Breast epithelium (tissue), 4 donors: ENCODE measurements at regions not wholly inside any gene's neighbourhood (a gene's known extent, or its start where the extent isn't known, plus 50 kb on each side); places are given as distances from the start of the nearest gene placed in this dataset.

Source experiments
- DNase-seq, 2 donors: peaks; one replicate each; pipeline ENCODE4 v3.0.0-alpha.2; 2019; ENCODE audit warnings: low spot score in 2 of 2
- H3K27ac ChIP-seq, 2 donors: fragments of 200-600 bp; sonication (generic) in 1 of 2; one replicate each; pipeline ENCODE4 v1.5.1; 2016 to 2019; ENCODE audit warnings: mild to moderate bottlenecking in 1 of 2
- H3K27me3 ChIP-seq, 2 donors: fragments of 200-600 bp; sonication (generic) in 1 of 2; one replicate each; pipeline versions ENCODE4 v1.5.1 to v1.6.0; 2017 to 2019; ENCODE audit warnings: control low read depth in 1 of 2, mild to moderate bottlenecking in 1 of 2
- H3K36me3 ChIP-seq: fragments of 200-600 bp; one replicate; pipeline ENCODE4 v1.5.1; 2019
- H3K4me1 ChIP-seq, 2 donors: fragments of 200-600 bp; sonication (generic); one replicate each; pipeline ENCODE4 v1.5.1; 2016 to 2019; ENCODE audit warnings: control low read depth in 1 of 2
- H3K4me3 ChIP-seq, 3 donors: fragments of 200-600 bp; sonication (generic); 1 replicate in 2 of 3; 2 replicates in 1 of 3; pipeline ENCODE4 v1.5.1; 2016 to 2019; ENCODE audit warnings: mild to moderate bottlenecking in 3 of 3, moderate library complexity in 2 of 3
- H3K9me3 ChIP-seq, 2 donors: fragments of 200-600 bp; sonication (generic) in 1 of 2; one replicate each; pipeline ENCODE4 v1.5.1; 2016 to 2019; ENCODE audit warnings: control low read depth in 1 of 2
- CTCF ChIP-seq, 3 donors: fragments of 450-650 bp; IDR thresholded peaks; one replicate each; pipeline ENCODE4 v1.5.1; 2016 to 2017; ENCODE audit warnings: antibody characterized with exemption in 3 of 3, mild to moderate bottlenecking in 3 of 3, moderate library complexity in 3 of 3
- POLR2A ChIP-seq: fragments of 450-650 bp; IDR thresholded peaks from one replicate; pipeline ENCODE4 v1.6.1; 2016; ENCODE audit warnings: antibody characterized with exemption, mild to moderate bottlenecking, moderate library complexity
- POLR2AphosphoS5 ChIP-seq, 3 donors: sonication (generic); formaldehyde crosslinking; IDR thresholded peaks; one replicate each; pipeline ENCODE4 v1.6.1; 2017; ENCODE audit warnings: antibody characterized with exemption in 3 of 3
- intact Hi-C: fragments of 100-400 bp; cut with DNase I; formaldehyde crosslinking; loops from one replicate; pipeline ENCODE4 v1.15.1; 2023; ENCODE audit warnings: low total_unique reads

GRCh38 chr5:2439608-2440007, 311.9 kb downstream of the IRX2 start:
- no peak for TF ChIP-seq POLR2AphosphoS5 (IDR thresholded peaks at IDR 0.05)
- no peak for TF ChIP-seq POLR2A
- peaks cover 0 to 9% of the 10 kb centered on the region in 2 donors for H3K27me3 ChIP-seq
- no peaks in the 10 kb centered on the region for H3K36me3 ChIP-seq
- no peak overlapping the region for H3K4me3 ChIP-seq
- H3K9me3 ChIP-seq, result no peaks in the 10 kb centered on the region
- no peaks in the 10 kb centered on the region for H3K4me1 ChIP-seq
- no peak overlapping the region for H3K27ac ChIP-seq
- intact Hi-C loops, result no loop called here
- no peak for DNase-seq

- no peak for TF ChIP-seq CTCF (IDR thresholded peaks at IDR 0.05)
- TF ChIP-seq POLR2A, result no peak
- no peak for TF ChIP-seq POLR2AphosphoS5 (IDR thresholded peaks at IDR 0.05)
- H3K4me1 ChIP-seq, result no peaks in the 10 kb centered on the region
- intact Hi-C loops, result no loop called here
- no peak overlapping the region for H3K27ac ChIP-seq
- no peaks in the 10 kb centered on the region for H3K9me3 ChIP-seq
- no peaks in the 10 kb centered on the region for H3K27me3 ChIP-seq
- no peak overlapping the region for H3K4me3 ChIP-seq
- H3K36me3 ChIP-seq, result no peaks in the 10 kb centered on the region
- no peak for DNase-seq
Observed at GRCh38 chr5:2433086-2433485, 318.4 kb downstream of the IRX2 start.

GRCh38 chr5:2432076-2432920, 319.2 kb downstream of the IRX2 start:
- no peaks in the 10 kb centered on the region for H3K27me3 ChIP-seq
- TF ChIP-seq POLR2A (no peak), CTCF (IDR thresholded peaks at IDR 0.05) (no peak), POLR2AphosphoS5 (IDR thresholded peaks at IDR 0.05) (no peak)
- intact Hi-C loops, result no loop called here
- H3K9me3 ChIP-seq, result no peaks in the 10 kb centered on the region
- DNase-seq, result no peak
- no peaks in the 10 kb centered on the region for H3K36me3 ChIP-seq
- H3K4me3 ChIP-seq, result no peak overlapping the region
- no peaks in the 10 kb centered on the region for H3K4me1 ChIP-seq
- H3K27ac ChIP-seq, result no peak overlapping the region

- DNase-seq, result no peak
- H3K4me1 ChIP-seq, result no peaks in the 10 kb centered on the region
- intact Hi-C loops, result no loop called here
- H3K27me3 ChIP-seq, result no peaks in the 10 kb centered on the region
- no peak overlapping the region for H3K27ac ChIP-seq
- H3K9me3 ChIP-seq, result peaks cover 0 to under 1% of the 10 kb centered on the region in 2 donors
- no peak for TF ChIP-seq POLR2AphosphoS5 (IDR thresholded peaks at IDR 0.05)
- no peak for TF ChIP-seq POLR2A
- TF ChIP-seq CTCF (IDR thresholded peaks at IDR 0.05), result no peak
- no peaks in the 10 kb centered on the region for H3K36me3 ChIP-seq
- no peak overlapping the region for H3K4me3 ChIP-seq
Observed at GRCh38 chr5:2430606-2431005, 320.9 kb downstream of the IRX2 start.

- no peak for DNase-seq
- no peaks in the 10 kb centered on the region for H3K4me1 ChIP-seq
- TF ChIP-seq POLR2AphosphoS5 (IDR thresholded peaks at IDR 0.05) (no peak), CTCF (IDR thresholded peaks at IDR 0.05) (no peak), POLR2A (no peak)
- H3K27me3 ChIP-seq, result no peaks in the 10 kb centered on the region
- no peak overlapping the region for H3K27ac ChIP-seq
- intact Hi-C loops, result no loop called here
- no peaks in the 10 kb centered on the region for H3K36me3 ChIP-seq
- no peak overlapping the region for H3K4me3 ChIP-seq
- peaks cover 0 to 23% of the 10 kb centered on the region in 2 donors for H3K9me3 ChIP-seq
Observed at GRCh38 chr5:2427983-2428382, 323.5 kb downstream of the IRX2 start.
